B cell (primary cell): ENCODE measurements at regions not wholly inside any gene's neighbourhood (a gene's known extent, or its start where the extent isn't known, plus 50 kb on each side); places are given as distances from the start of the nearest gene placed in this dataset.

Experiments used
- CTCF ChIP-seq: fragments of 200-600 bp; IDR thresholded peaks from one replicate; pipeline ENCODE4 v1.8.0; 2022; ENCODE audit warnings: antibody characterized with exemption, mild to moderate bottlenecking
- EZH2 ChIP-seq: IDR thresholded peaks from 2 replicates; pipeline ENCODE4 v1.6.1; 2012; ENCODE audit warnings: borderline replicate concordance, low read depth, mild to moderate bottlenecking, moderate library complexity, low read length; ENCODE audit not compliant: insufficient read depth, poor library complexity, severe bottlenecking

GRCh38 chr9:80784647-80785046, 904.7 kb downstream of the TLE1 start:
- TF ChIP-seq CTCF: no peak
- no peak for TF ChIP-seq EZH2
